ENCODE measurements at regions not wholly inside any gene's neighbourhood (a gene's known extent, or its start where the extent isn't known, plus 50 kb on each side); places are given as distances from the start of the nearest gene placed in this dataset.
A peak's percentile ranks its signal among the peaks of the same experiment; 100 is the strongest.

- no peak for DNase-seq (ENCODE audit: low read depth in 4 of 4, low spot score in 3 of 4)
Observed at GRCh38 chr5:56499491-56499890, 266.4 kb upstream of the ANKRD55 start.

GRCh38 chr5:56498759-56499395, 265.7 kb upstream of the ANKRD55 start:
- DNase-seq (ENCODE audit: low read depth in 4 of 4, low spot score in 3 of 4) = no peak

- DNase-seq (ENCODE audit: low read depth in 4 of 4, low spot score in 3 of 4) = no peak
Observed at GRCh38 chr5:56496581-56497063, 263.5 kb upstream of the ANKRD55 start.

- DNase-seq (ENCODE audit: low read depth in 4 of 4, low spot score in 3 of 4) = no peak
Observed at GRCh38 chr5:56494300-56494731, 261.2 kb upstream of the ANKRD55 start.

- DNase-seq (ENCODE audit: low read depth in 4 of 4, low spot score in 3 of 4) = no peak
Observed at GRCh38 chr5:56493766-56494165, 260.6 kb upstream of the ANKRD55 start.

GRCh38 chr5:56493308-56493707, 260.2 kb upstream of the ANKRD55 start:
- DNase-seq (ENCODE audit: low read depth in 4 of 4, low spot score in 3 of 4) = no peak

GRCh38 chr5:56492812-56493211, 259.7 kb upstream of the ANKRD55 start:
- no peak for DNase-seq (ENCODE audit: low read depth in 4 of 4, low spot score in 3 of 4)

- no peak for DNase-seq (ENCODE audit: low read depth in 4 of 4, low spot score in 3 of 4)
Observed at GRCh38 chr5:56490971-56491468, 257.9 kb upstream of the ANKRD55 start.

GRCh38 chr5:56489272-56489671, 256.1 kb upstream of the ANKRD55 start:
- DNase-seq (ENCODE audit: low read depth in 4 of 4, low spot score in 3 of 4) = no peak

- DNase-seq (ENCODE audit: low read depth in 4 of 4, low spot score in 3 of 4) = no peak
Observed at GRCh38 chr5:56487528-56488115, 254.5 kb upstream of the ANKRD55 start.

- DNase-seq (ENCODE audit: low read depth in 4 of 4, low spot score in 3 of 4) = no peak
Observed at GRCh38 chr5:56482363-56482762, 249.2 kb upstream of the ANKRD55 start.

- DNase-seq (ENCODE audit: low read depth in 4 of 4, low spot score in 3 of 4) = peak; percentile 56 to 73 (median 66)
Observed at GRCh38 chr5:56481428-56482357, 248.6 kb upstream of the ANKRD55 start.

- peak in 3 of 4 donors; percentile 52 to 59 (median 58) for DNase-seq (ENCODE audit: low read depth in 4 of 4, low spot score in 3 of 4)
Observed at GRCh38 chr5:56480705-56481427, 247.7 kb upstream of the ANKRD55 start.

- peak in 2 of 4 donors; percentile 68 to 71 for DNase-seq (ENCODE audit: low read depth in 4 of 4, low spot score in 3 of 4)
Observed at GRCh38 chr5:56480078-56480704, 247.1 kb upstream of the ANKRD55 start.

GRCh38 chr5:56479696-56480077, 246.6 kb upstream of the ANKRD55 start:
- no peak for DNase-seq (ENCODE audit: low read depth in 4 of 4, low spot score in 3 of 4)

- no peak for DNase-seq (ENCODE audit: low read depth in 4 of 4, low spot score in 3 of 4)
Observed at GRCh38 chr5:56479126-56479525, 246.0 kb upstream of the ANKRD55 start.

GRCh38 chr5:56478062-56478461, 244.9 kb upstream of the ANKRD55 start:
- DNase-seq (ENCODE audit: low read depth in 4 of 4, low spot score in 3 of 4) = no peak

- DNase-seq (ENCODE audit: low read depth in 4 of 4, low spot score in 3 of 4) = no peak
Observed at GRCh38 chr5:56476487-56476856, 243.3 kb upstream of the ANKRD55 start.

GRCh38 chr5:56475689-56476486, 242.8 kb upstream of the ANKRD55 start:
- no peak for DNase-seq (ENCODE audit: low read depth in 4 of 4, low spot score in 3 of 4)

All from left renal pelvis (tissue), 4 donors.